HepG2 (cell line): ENCODE measurements at regions not wholly inside any gene's neighbourhood (a gene's known extent, or its start where the extent isn't known, plus 50 kb on each side); places are given as distances from the start of the nearest gene placed in this dataset.

Experiments
- ATAC-seq: fragments of 200-7000 bp; cut with Tn5 transposase; 3 replicates; pipeline ENCODE4 v1.9.1; 2020; ENCODE audit warnings: mild to moderate bottlenecking, moderate library complexity
- BruUV-seq: library from RNA; stranded (reverse); fragments of 400-500 nt; replicated peaks from 2 replicates; lab custom pipeline; 2021; lab: Mats Ljungman, UMichigan
- CTCF ChIA-PET: fragments of 300-600 bp; formaldehyde crosslinking; extraction: SDS; loops from one replicate; lab custom pipeline; 2021; ENCODE audit warnings: low total read pairs, inconsistent platforms, low intra/inter-chr PET ratio; lab: Yijun Ruan, JAX
- POLR2A ChIA-PET: fragments of 350-600 bp; sonication (Branson Sonifier 250); formaldehyde crosslinking; loops from one replicate; lab custom pipeline; 2020; ENCODE audit warnings: antibody characterized with exemption, inconsistent platforms; lab: Yijun Ruan, JAX
- DNase-seq: peaks from one replicate; pipeline ENCODE4 v3.0.0-alpha.2; 2015; ENCODE audit warnings: low spot score
- FAIRE-seq: peaks from 3 replicates; lab custom pipeline; 2011; peaks lifted over from hg19 to GRCh38; lab: Jason Lieb, UNC
- H2AFZ ChIP-seq: one replicate; pipeline ENCODE4 v1.6.1; 2011; ENCODE audit warnings: low read length, inconsistent platforms
- H3K27ac ChIP-seq: fragments of 300-600 bp; 3 replicates; pipeline ENCODE4 v1.8.0; 2011; ENCODE audit warnings: mixed run types, mild to moderate bottlenecking, mixed read lengths, low read length, inconsistent platforms; ENCODE audit not compliant: insufficient read depth; ENCODE audit errors: extremely low read length
- H3K27me3 ChIP-seq, 2 experiments: fragments of 200-600 bp in 1 of 2; 2 replicates in 1 of 2; 3 replicates in 1 of 2; pipeline versions ENCODE4 v1.6.0 to v1.8.0; 2011; ENCODE audit warnings: low read length in 2 of 2, mild to moderate bottlenecking in 2 of 2, moderate library complexity in 2 of 2, inconsistent platforms in 1 of 2; ENCODE audit not compliant: insufficient read depth in 2 of 2, control insufficient read depth in 1 of 2
- H3K36me3 ChIP-seq, 2 experiments: fragments of 200-600 bp in 1 of 2; replicated peaks in 1 of 2; 2 replicates in 1 of 2; 3 replicates in 1 of 2; pipeline versions ENCODE4 v1.5.1 to v1.8.0; 2011; ENCODE audit warnings: low read length in 2 of 2, inconsistent platforms in 1 of 2; ENCODE audit not compliant: insufficient read depth in 2 of 2, control insufficient read depth in 1 of 2
- H3K4me1 ChIP-seq: 2 replicates; pipeline ENCODE4 v1.5.1; 2012; ENCODE audit warnings: low read length, inconsistent platforms; ENCODE audit not compliant: insufficient read depth
- H3K4me2 ChIP-seq: 2 replicates; pipeline ENCODE4 v1.6.0; 2011; ENCODE audit warnings: low read depth, low read length, inconsistent platforms
- H3K4me3 ChIP-seq, 3 experiments: fragments of 200-600 bp in 1 of 3; sonication (generic), shearing (Covaris generic) in 1 of 3; replicated peaks in 1 of 3; 2 replicates each; pipeline ENCODE4 v1.5.1; 2011 to 2016; ENCODE audit warnings: low read length in 3 of 3, inconsistent platforms in 2 of 3, low read depth in 2 of 3, mild to moderate bottlenecking in 2 of 3, control low read depth in 1 of 3, mixed read lengths in 1 of 3; ENCODE audit not compliant: insufficient read depth in 1 of 3
- H3K79me2 ChIP-seq: one replicate; pipeline ENCODE4 v1.6.1; 2011; ENCODE audit warnings: low read length, inconsistent platforms; ENCODE audit not compliant: insufficient read depth
- H3K9ac ChIP-seq: 2 replicates; pipeline ENCODE4 v1.6.0; 2011; ENCODE audit warnings: mild to moderate bottlenecking, low read depth, low read length, inconsistent platforms; ENCODE audit not compliant: insufficient read depth
- H3K9me3 ChIP-seq: 2 replicates; pipeline ENCODE4 v1.5.1; 2012; ENCODE audit warnings: mild to moderate bottlenecking, low read length
- H4K20me1 ChIP-seq: 2 replicates; pipeline ENCODE4 v1.6.0; 2011; ENCODE audit warnings: inconsistent platforms, mild to moderate bottlenecking, low read length, moderate library complexity; ENCODE audit not compliant: insufficient read depth
- ATF7 ChIP-seq, 2 experiments: fragments of 450-650 bp in 1 of 2; sonication (generic) in 1 of 2; formaldehyde crosslinking in 1 of 2; IDR thresholded peaks; 2 replicates each; pipeline versions ENCODE4 v1.4.0 to v1.6.1; 2016 to 2020; ENCODE audit warnings: antibody characterized with exemption in 1 of 2, mild to moderate bottlenecking in 1 of 2, missing genetic modification reagents in 1 of 2
- CENPBD1 ChIP-seq: sonication (generic); formaldehyde crosslinking; IDR thresholded peaks from 2 replicates; pipeline ENCODE4 v1.8.0; 2022; ENCODE audit warnings: missing genetic modification reagents, low read depth, mild to moderate bottlenecking, borderline replicate concordance
- KAT8 ChIP-seq: IDR thresholded peaks from 2 replicates; pipeline ENCODE4 v1.6.1; 2016; ENCODE audit warnings: missing genetic modification reagents, missing compliant biosample characterization
- LRRFIP1 ChIP-seq: sonication (generic); formaldehyde crosslinking; conservative IDR thresholded peaks from 2 replicates; pipeline ENCODE4 v1.4.0; 2020; ENCODE audit warnings: missing genetic modification reagents
- NFKB2 ChIP-seq: sonication (generic); formaldehyde crosslinking; IDR thresholded peaks from 2 replicates; pipeline ENCODE4 v1.4.0; 2020; ENCODE audit warnings: missing genetic modification reagents, borderline replicate concordance
- ZBTB3 ChIP-seq: sonication (generic); formaldehyde crosslinking; IDR thresholded peaks from 2 replicates; pipeline ENCODE4 v1.4.0; 2020; ENCODE audit warnings: low read depth, mild to moderate bottlenecking, moderate library complexity, missing genetic modification reagents, borderline replicate concordance
- ZC3H4 ChIP-seq: sonication (generic); formaldehyde crosslinking; IDR thresholded peaks from 2 replicates; pipeline ENCODE4 v1.4.0; 2020; ENCODE audit warnings: missing genetic modification reagents, borderline replicate concordance
- ZNF180 ChIP-seq: sonication (generic); formaldehyde crosslinking; IDR thresholded peaks from 2 replicates; pipeline ENCODE4 v1.4.0; 2020; ENCODE audit warnings: low read depth, missing genetic modification reagents, borderline replicate concordance
- ZNF646 ChIP-seq: sonication (generic); formaldehyde crosslinking; IDR thresholded peaks from 2 replicates; pipeline ENCODE4 v1.9.0; 2021; ENCODE audit warnings: mild to moderate bottlenecking, missing genetic modification reagents
- ZNF879 ChIP-seq: sonication (generic); formaldehyde crosslinking; IDR thresholded peaks from 2 replicates; pipeline ENCODE4 v1.8.1; 2023; ENCODE audit warnings: missing genetic modification reagents
- WGBS: methylation state at CpG from one replicate; pipeline ENCODE4 v1.1.6; 2017; ENCODE audit warnings: low lambda C conversion rate; 5-methylcytosine and 5-hydroxymethylcytosine counted together
- in situ Hi-C: cut with HindIII; loops from 2 replicates; pipeline ENCODE4 v1.10.0; 2017; ENCODE audit warnings: low pct_unique_long_range_greater_than_20kb; ENCODE audit not compliant: extremely low pct_ligation_motif_present
- intact Hi-C: fragments of 100-400 bp; cut with micrococcal nuclease; formaldehyde crosslinking; loops from one replicate; pipeline ENCODE4 v1.10.0; 2022; ENCODE audit not compliant: unreplicated experiment

DNA sequence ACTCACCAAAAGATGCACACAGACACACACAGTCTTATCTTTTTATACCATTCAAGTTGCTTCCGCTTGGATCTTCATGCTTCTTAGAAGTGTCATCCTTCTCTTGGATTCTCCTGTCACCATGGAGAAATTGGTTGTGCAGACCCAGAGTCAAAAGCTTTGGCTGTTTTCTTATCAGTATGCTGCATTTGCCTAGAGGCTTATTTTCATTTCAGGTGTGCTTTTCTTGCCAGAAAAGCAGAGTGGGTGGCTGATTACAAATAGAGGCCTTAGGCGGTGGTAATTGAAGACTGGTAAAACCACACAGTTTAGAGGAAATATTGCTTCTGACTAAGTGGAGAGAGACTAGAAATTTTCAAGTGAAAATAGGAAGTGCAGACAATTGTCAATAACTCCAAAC, 70.2 kb upstream of the TLE4 start:
- H3K9ac ChIP-seq, result no peak overlapping the region
- H3K4me3 ChIP-seq, result no peak overlapping the region
- TF ChIP-seq KAT8 (CRISPR knock-in tag), result no peak
- TF ChIP-seq ZNF879 (CRISPR knock-in tag), result no peak
- no peak for TF ChIP-seq ATF7 (IDR thresholded peaks at IDR 0.05)
- no peak for TF ChIP-seq ATF7 (CRISPR knock-in tag; IDR thresholded peaks at IDR 0.05)
- TF ChIP-seq ZC3H4 (CRISPR knock-in tag), result no peak
- TF ChIP-seq ZNF180 (CRISPR knock-in tag), result no peak
- no peak for TF ChIP-seq LRRFIP1
- no peak for TF ChIP-seq NFKB2 (CRISPR knock-in tag)
- no peak for TF ChIP-seq ZNF646
- no peak for TF ChIP-seq CENPBD1 (CRISPR knock-in tag)
- TF ChIP-seq ZBTB3 (CRISPR knock-in tag), result no peak
- POLR2A ChIA-PET, result no interaction called here
- no peak overlapping the region for H3K4me2 ChIP-seq
- no peak overlapping the region for H2AFZ ChIP-seq
- CTCF ChIA-PET, result no interaction called here
- 51% methylated on average over 2 of the region's 2 CpGs for WGBS
- no peaks in the 10 kb centered on the region for H3K9me3 ChIP-seq
- no peaks in the 10 kb centered on the region for H3K36me3 ChIP-seq
- no TSS peak for BruUV-seq
- no peaks in the 10 kb centered on the region for H3K79me2 ChIP-seq
- no peak overlapping the region for H3K27ac ChIP-seq
- intact Hi-C loops (no loop called here), in situ Hi-C loops (no loop called here)
- DNase-seq (no peak), FAIRE-seq (no peak), ATAC-seq (no peak)
- no peaks in the 10 kb centered on the region for H3K4me1 ChIP-seq
- H3K27me3 ChIP-seq, result no peaks in the 10 kb centered on the region
- no peaks in the 10 kb centered on the region for H4K20me1 ChIP-seq
